ENCODE measurements at regions not wholly inside any gene's neighbourhood (a gene's known extent, or its start where the extent isn't known, plus 50 kb on each side); places are given as distances from the start of the nearest gene placed in this dataset.

DNA sequence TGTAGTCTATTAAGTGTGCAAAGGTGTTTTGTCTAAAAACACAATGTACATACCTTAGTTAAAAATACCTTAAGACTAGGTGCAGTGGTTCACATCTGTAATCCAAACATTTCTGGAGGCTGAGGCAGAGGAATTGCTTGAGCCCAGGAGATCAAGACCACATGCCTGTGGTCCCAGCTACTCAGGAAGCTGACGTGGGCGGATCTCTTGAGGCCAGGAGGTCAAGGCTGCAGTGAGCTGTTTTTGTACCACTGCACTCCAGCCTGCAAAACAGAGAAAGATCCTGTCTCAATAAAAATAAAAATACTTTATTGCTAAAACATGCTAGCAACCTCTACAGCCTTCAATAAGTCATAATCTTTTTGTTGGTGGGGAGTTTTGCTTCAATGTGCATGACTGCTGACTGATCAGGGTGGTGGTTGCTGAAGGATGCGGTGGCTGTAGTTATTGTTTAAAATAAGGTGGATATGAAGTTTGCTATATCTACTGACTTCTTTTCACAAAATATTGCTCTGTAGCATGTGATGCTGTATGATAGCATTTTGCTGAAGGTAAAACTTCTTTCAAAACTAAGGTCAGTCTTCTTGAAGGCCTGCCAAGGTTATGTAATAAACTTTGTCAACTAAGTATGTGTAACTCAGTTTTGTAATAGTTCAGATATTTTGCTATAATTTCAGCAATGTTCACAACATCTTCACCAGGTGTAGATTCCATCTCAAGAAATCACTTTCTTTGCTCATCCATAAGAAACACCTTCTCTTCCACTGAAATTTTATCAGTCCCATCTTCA lies 1238.0 kb upstream of the NRXN1 start:
- TF ChIP-seq POLR2A (IDR thresholded peaks at IDR 0.05): no peak
- TF ChIP-seq, protein P1, sequence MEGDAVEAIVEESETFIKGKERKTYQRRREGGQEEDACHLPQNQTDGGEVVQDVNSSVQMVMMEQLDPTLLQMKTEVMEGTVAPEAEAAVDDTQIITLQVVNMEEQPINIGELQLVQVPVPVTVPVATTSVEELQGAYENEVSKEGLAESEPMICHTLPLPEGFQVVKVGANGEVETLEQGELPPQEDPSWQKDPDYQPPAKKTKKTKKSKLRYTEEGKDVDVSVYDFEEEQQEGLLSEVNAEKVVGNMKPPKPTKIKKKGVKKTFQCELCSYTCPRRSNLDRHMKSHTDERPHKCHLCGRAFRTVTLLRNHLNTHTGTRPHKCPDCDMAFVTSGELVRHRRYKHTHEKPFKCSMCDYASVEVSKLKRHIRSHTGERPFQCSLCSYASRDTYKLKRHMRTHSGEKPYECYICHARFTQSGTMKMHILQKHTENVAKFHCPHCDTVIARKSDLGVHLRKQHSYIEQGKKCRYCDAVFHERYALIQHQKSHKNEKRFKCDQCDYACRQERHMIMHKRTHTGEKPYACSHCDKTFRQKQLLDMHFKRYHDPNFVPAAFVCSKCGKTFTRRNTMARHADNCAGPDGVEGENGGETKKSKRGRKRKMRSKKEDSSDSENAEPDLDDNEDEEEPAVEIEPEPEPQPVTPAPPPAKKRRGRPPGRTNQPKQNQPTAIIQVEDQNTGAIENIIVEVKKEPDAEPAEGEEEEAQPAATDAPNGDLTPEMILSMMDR (IDR thresholded peaks at IDR 0.05): no peak

Data from Peyer's patch (tissue), 4 donors.